ENCODE measurements at regions not wholly inside any gene's neighbourhood (a gene's known extent, or its start where the extent isn't known, plus 50 kb on each side); places are given as distances from the start of the nearest gene placed in this dataset.
"Not testable (repeated sequence)": the region's sequence is repeated elsewhere in the genome, so short reads cannot be mapped to it uniquely, and the experiment has no call there.

GRCh38 chr1:68881330-68882194 is 384.7 kb upstream of the DEPDC1 start:
- not testable (repeated sequence) for TF ChIP-seq CTCF (IDR thresholded peaks at IDR 0.05); HES2 (IDR thresholded peaks at IDR 0.05); HOXA7 (CRISPR knock-in tag; IDR thresholded peaks at IDR 0.05); MYC (IDR thresholded peaks at IDR 0.05; ENCODE audit: borderline replicate concordance, low read length)

Measured in A549 (cell line).